SIG-M5 treated with dmso at 0.1 percent for 504 hours (cell line): ENCODE measurements at regions not wholly inside any gene's neighbourhood (a gene's known extent, or its start where the extent isn't known, plus 50 kb on each side); places are given as distances from the start of the nearest gene placed in this dataset.

ENCODE experiments used
- DNase-seq: peaks from one replicate; lab custom pipeline; 2025; ENCODE audit not compliant: unreplicated experiment; lab: John Stamatoyannopoulos, UW

GRCh38 chr21:33155005-33155404, 74.7 kb upstream of the IFNAR2 start:
- DNase-seq, result no peak

GRCh38 chr21:33155422-33155821, 74.3 kb upstream of the IFNAR2 start:
- DNase-seq, result no peak

GRCh38 chr21:33157303-33157702, 72.4 kb upstream of the IFNAR2 start:
- peak; percentile 1 for DNase-seq

- no peak for DNase-seq
Observed at GRCh38 chr21:33158654-33159053, 71.1 kb upstream of the IFNAR2 start.

DNA sequence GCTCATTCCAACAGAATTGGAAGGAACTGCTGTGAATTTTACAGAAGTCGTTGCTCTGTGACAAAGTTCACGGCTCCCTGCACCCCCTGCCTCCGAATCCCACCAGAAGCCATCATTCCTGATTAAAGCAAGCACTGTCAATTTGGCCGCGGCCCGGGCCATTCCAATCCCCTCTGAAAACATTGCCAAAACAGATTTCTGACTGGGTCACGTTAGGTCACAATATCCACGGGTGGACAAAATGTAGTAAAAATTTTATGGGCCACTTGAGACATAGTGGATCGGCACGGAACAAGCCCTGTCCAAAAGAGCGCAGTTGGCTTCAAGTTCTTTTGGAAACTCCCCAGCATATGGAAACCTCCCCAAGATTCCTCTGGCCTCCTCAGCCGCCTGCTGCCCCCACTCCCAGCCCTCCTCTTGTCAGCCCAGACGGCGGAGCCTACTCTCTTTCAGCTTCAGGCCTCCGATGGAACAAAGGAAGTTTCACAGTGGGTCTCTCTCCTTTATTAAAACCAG, 67.2 kb upstream of the IFNAR2 start:
- no peak for DNase-seq

DNA sequence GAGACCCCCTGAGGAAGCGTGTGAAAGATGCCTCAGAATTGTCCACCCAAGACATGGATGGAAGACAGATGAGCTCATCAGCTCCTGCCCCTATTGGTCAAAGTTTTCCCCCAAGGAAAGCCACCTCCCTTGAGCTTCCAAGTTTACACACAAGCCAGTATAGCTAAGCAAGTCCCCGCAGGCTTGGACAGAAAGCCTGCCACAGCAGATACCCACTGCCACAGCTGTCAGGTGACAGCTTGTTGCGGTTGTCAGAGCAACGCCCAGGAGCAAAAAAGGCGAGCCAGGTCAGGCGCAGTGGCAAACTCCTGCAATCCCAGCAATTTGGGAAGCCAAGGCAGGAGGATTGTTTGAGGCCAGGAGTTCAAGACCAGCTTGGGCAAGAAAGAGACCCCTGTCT, 60.9 kb upstream of the IFNAR2 start:
- DNase-seq, result no peak

DNA sequence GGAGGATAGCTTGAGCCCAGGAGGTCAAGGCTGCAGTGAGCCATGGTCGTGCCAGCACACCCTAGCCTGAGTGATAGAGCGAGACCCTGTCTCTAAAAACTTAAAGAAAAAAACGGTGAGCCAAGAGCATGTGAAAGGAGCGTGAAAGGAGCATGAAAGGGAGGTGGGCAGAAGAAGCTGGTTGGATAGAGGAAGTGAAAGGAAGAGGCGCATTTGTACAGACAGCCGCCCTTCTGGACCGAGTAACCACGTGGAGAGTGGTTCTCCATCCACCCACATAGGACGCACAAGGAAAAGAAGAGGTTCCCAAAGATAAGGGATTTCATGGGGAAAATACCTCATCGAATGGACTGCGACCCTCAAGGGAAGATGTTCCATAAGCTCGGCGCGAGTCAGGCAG, 60.4 kb upstream of the IFNAR2 start:
- peak; percentile 79 for DNase-seq

DNA sequence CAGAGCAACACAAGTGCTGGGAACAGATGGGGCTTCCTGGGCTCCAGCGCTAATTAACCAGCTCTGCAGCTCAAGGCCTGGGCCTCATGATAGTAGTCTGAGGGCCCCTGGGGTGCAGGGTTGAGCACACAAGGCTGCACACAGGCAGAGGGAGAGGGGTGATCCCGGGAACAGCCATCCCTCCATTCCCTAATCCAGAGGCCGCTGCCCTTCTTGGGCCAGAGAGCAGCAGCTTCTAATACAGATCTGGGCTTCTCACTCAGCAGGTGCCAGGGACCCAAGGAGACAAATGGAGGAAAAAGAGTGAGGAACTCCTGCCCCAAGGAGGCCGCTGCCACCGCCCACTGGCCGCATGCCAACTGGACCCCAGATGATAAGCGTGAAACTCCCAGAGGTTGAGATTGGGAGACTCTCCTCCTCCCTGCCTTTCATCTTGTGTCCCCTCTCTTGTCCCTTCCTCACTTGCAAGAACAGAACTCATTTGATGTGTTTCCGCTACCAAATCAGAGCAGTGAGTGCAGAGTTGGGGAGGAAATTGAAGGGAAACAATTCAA, 58.0 kb upstream of the IFNAR2 start:
- DNase-seq, result no peak

DNA sequence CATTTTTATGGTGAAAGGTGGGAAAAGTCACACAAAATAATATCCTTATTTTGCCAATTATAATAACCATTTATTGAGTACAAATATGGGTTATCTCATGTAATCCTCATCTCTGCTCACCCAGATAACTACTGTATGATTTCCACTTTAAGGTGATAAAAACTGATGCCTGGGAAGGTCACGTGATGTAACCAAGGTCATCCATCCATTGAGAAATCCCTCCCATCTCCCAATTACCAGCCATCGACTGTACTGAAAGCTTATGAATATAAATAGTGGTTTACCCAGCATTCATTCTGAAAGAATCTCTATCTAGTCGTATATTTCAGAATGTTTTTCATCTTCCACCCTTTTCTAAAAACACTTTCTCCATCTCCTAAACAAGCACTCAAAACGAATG, 55.0 kb upstream of the IFNAR2 start:
- no peak for DNase-seq
